Osteoblast (primary cell): ENCODE measurements at regions not wholly inside any gene's neighbourhood (a gene's known extent, or its start where the extent isn't known, plus 50 kb on each side); places are given as distances from the start of the nearest gene placed in this dataset.

Source experiments
- DNase-seq: peaks from one replicate; pipeline ENCODE4 v3.0.0; 2011; ENCODE audit warnings: low spot score, mixed read lengths; ENCODE audit not compliant: insufficient read length; ENCODE audit errors: missing footprints
- H2AFZ ChIP-seq: 2 replicates; pipeline ENCODE4 v1.6.0; 2011; ENCODE audit warnings: mild to moderate bottlenecking, low read length
- H3K27ac ChIP-seq: 2 replicates; pipeline ENCODE4 v1.5.1; 2011; ENCODE audit warnings: mild to moderate bottlenecking, low read depth, low read length, moderate library complexity
- H3K27me3 ChIP-seq: 2 replicates; pipeline ENCODE4 v1.6.0; 2012; ENCODE audit warnings: mild to moderate bottlenecking, control low read depth, inconsistent platforms, low read length, moderate library complexity; ENCODE audit not compliant: insufficient read depth
- H3K36me3 ChIP-seq: 2 replicates; pipeline ENCODE4 v1.5.1; 2011; ENCODE audit warnings: mild to moderate bottlenecking, low read length, control low read depth, moderate library complexity; ENCODE audit not compliant: insufficient read depth
- H3K4me1 ChIP-seq: 2 replicates; pipeline ENCODE4 v1.5.1; 2011; ENCODE audit warnings: mild to moderate bottlenecking, low read length, control low read depth, moderate library complexity; ENCODE audit not compliant: insufficient read depth
- H3K4me2 ChIP-seq: 2 replicates; pipeline ENCODE4 v1.6.0; 2011; ENCODE audit warnings: mild to moderate bottlenecking, low read length; ENCODE audit not compliant: insufficient read depth
- H3K4me3 ChIP-seq: fragments of 200-600 bp; sonication (generic); 3 replicates; pipeline ENCODE4 v1.5.1; 2012; ENCODE audit warnings: mild to moderate bottlenecking, low read length, inconsistent platforms; ENCODE audit not compliant: insufficient read depth
- H3K79me2 ChIP-seq: 2 replicates; pipeline ENCODE4 v1.6.0; 2012; ENCODE audit warnings: mild to moderate bottlenecking, low read length, control low read depth, inconsistent platforms; ENCODE audit not compliant: insufficient read depth
- H3K9me3 ChIP-seq: 2 replicates; pipeline ENCODE4 v1.5.1; 2011; ENCODE audit warnings: low read depth, low read length, control low read depth
- H4K20me1 ChIP-seq: 2 replicates; pipeline ENCODE4 v1.6.0; 2012; ENCODE audit warnings: mild to moderate bottlenecking, low read length, control low read depth; ENCODE audit not compliant: insufficient read depth
- TF ChIP-seq, protein P1 (sequence below): IDR thresholded peaks from 2 replicates; pipeline ENCODE4 v1.5.1; 2011; ENCODE audit warnings: mild to moderate bottlenecking, low read depth, low read length, moderate library complexity; ENCODE audit errors: extremely low read depth

DNA sequence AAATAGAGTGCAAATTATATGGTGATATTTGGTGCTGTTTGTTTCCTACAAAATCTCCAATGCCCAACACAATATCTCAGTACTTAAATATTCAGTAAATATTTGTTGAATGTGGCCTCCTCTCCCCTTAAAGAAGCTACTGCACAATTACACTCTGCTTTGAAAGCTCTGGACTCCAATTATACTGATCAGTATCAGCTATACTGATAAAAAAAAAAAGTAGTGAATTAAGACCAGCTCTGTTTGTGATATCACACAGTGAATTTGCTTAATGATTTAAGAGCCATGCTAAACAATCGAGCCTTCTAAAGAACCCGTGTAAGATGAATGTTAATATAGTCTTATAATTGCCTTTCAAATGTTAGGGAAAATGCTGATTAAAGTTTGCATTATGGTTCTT is 543.2 kb upstream of the API5 start:
- no peak overlapping the region for H3K4me3 ChIP-seq
- no peak overlapping the region for H3K4me2 ChIP-seq
- no peak for DNase-seq
- no peaks in the 10 kb centered on the region for H3K9me3 ChIP-seq
- H2AFZ ChIP-seq, result no peak overlapping the region
- no peaks in the 10 kb centered on the region for H3K27me3 ChIP-seq
- TF ChIP-seq, protein P1, sequence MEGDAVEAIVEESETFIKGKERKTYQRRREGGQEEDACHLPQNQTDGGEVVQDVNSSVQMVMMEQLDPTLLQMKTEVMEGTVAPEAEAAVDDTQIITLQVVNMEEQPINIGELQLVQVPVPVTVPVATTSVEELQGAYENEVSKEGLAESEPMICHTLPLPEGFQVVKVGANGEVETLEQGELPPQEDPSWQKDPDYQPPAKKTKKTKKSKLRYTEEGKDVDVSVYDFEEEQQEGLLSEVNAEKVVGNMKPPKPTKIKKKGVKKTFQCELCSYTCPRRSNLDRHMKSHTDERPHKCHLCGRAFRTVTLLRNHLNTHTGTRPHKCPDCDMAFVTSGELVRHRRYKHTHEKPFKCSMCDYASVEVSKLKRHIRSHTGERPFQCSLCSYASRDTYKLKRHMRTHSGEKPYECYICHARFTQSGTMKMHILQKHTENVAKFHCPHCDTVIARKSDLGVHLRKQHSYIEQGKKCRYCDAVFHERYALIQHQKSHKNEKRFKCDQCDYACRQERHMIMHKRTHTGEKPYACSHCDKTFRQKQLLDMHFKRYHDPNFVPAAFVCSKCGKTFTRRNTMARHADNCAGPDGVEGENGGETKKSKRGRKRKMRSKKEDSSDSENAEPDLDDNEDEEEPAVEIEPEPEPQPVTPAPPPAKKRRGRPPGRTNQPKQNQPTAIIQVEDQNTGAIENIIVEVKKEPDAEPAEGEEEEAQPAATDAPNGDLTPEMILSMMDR, result no peak
- no peaks in the 10 kb centered on the region for H3K36me3 ChIP-seq
- no peaks in the 10 kb centered on the region for H3K79me2 ChIP-seq
- no peak overlapping the region for H3K27ac ChIP-seq
- no peaks in the 10 kb centered on the region for H3K4me1 ChIP-seq
- no peaks in the 10 kb centered on the region for H4K20me1 ChIP-seq

GRCh38 chr11:42770444-42771065 is 541.2 kb upstream of the API5 start:
- no peaks in the 10 kb centered on the region for H3K27me3 ChIP-seq
- no peaks in the 10 kb centered on the region for H3K9me3 ChIP-seq
- H3K4me2 ChIP-seq, result no peak overlapping the region
- H3K27ac ChIP-seq, result no peak overlapping the region
- no peaks in the 10 kb centered on the region for H3K4me1 ChIP-seq
- H2AFZ ChIP-seq, result no peak overlapping the region
- no peak for DNase-seq
- H3K4me3 ChIP-seq, result no peak overlapping the region
- H3K36me3 ChIP-seq, result no peaks in the 10 kb centered on the region
- no peaks in the 10 kb centered on the region for H3K79me2 ChIP-seq
- no peaks in the 10 kb centered on the region for H4K20me1 ChIP-seq
- TF ChIP-seq, protein P1, result peak; percentile 19

DNA sequence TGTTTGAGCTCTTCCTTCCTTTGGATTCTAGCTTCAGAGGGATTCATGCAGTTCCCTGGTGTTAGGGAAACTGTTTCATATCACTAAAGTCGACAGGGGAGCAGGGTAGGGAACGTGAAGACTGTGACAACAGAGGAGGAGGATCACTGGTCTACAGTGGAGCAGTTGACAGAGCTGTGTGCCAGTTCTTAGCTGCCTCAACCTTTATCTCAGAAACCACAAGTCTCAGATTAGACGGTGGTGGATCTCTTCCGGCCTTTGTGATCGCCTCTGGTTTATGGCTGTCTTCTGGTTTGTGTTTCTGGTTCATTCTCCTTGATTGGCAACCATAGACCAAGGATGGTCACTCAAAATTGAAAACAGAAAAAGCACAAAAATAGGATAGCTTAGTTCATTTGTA is 538.9 kb upstream of the API5 start:
- TF ChIP-seq, protein P1, result no peak
- Histone ChIP-seq H3K4me2 (no peak overlapping the region), H3K27ac (no peak overlapping the region), H3K36me3 (no peaks in the 10 kb centered on the region), H4K20me1 (no peaks in the 10 kb centered on the region), H2AFZ (no peak overlapping the region), H3K9me3 (no peaks in the 10 kb centered on the region), H3K4me3 (no peak overlapping the region), H3K27me3 (no peaks in the 10 kb centered on the region), H3K79me2 (no peaks in the 10 kb centered on the region), H3K4me1 (no peaks in the 10 kb centered on the region)
- DNase-seq, result no peak

- H3K27me3 ChIP-seq, result no peaks in the 10 kb centered on the region
Observed at GRCh38 chr11:42773729-42774128, 538.1 kb upstream of the API5 start.

More at GRCh38 chr11:42773729-42774128, 538.1 kb upstream of the API5 start:
- Histone ChIP-seq H3K9me3 (no peaks in the 10 kb centered on the region), H3K4me1 (no peaks in the 10 kb centered on the region), H3K36me3 (no peaks in the 10 kb centered on the region), H3K79me2 (no peaks in the 10 kb centered on the region), H3K4me3 (no peak overlapping the region), H4K20me1 (no peaks in the 10 kb centered on the region), H3K27ac (no peak overlapping the region), H2AFZ (no peak overlapping the region), H3K4me2 (no peak overlapping the region)
- TF ChIP-seq, protein P1, result no peak
- DNase-seq, result no peak
